ENCODE measurements at regions not wholly inside any gene's neighbourhood (a gene's known extent, or its start where the extent isn't known, plus 50 kb on each side); places are given as distances from the start of the nearest gene placed in this dataset.

DNA sequence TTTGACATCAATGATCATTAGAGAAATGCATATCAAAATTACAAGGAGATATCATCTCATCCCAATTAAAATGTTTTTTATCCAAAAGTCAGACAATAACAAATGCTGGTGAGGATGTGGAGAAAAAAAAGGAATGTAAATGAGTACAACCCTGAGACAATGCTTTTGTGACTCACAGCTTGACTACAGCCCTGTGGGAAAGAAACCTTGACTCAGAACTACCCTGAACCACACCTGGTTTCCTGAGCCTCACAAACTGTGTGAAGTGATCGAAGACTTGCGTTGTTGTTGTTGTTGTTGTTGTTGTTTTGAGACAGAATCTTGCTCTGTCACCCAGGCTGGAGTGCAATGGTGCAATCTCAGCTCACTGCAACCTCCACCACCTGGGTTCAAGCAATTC lies 266.6 kb upstream of the MYT1L start:
- WGBS, result 75% methylated on average over 2 of the region's 2 CpGs
- Histone ChIP-seq H3K9ac (ENCODE audit: low read depth in 1 of 2, low read length in 2 of 2) (no peak overlapping the region), H3K27me3 (ENCODE audit: control insufficient read depth in 4 of 4, insufficient read depth in 4 of 4, low read length in 3 of 4) (no peaks in the 10 kb centered on the region), H3K36me3 (ENCODE audit: control insufficient read depth in 4 of 4, insufficient read depth in 3 of 4, low read depth in 1 of 4, low read length in 3 of 4) (no peaks in the 10 kb centered on the region), H3K4me3 (ENCODE audit: low read depth in 1 of 3, low read length in 3 of 3) (no peak overlapping the region), H3K9me3 (ENCODE audit: control insufficient read depth in 4 of 4, low read length in 3 of 4) (peaks cover 0 to 4% (median 0%) of the 10 kb centered on the region in 4 donors), H3K27ac (ENCODE audit: low read depth in 1 of 2, low read length in 2 of 2) (no peak overlapping the region), H3K4me1 (ENCODE audit: control insufficient read depth in 4 of 4, insufficient read depth in 4 of 4, low read length in 3 of 4) (no peaks in the 10 kb centered on the region)
- TF ChIP-seq RAD21 (IDR thresholded peaks at IDR 0.05) (no peak), TAF1 (conservative IDR thresholded peaks at IDR 0.05) (no peak)
- TF ChIP-seq, protein P1, sequence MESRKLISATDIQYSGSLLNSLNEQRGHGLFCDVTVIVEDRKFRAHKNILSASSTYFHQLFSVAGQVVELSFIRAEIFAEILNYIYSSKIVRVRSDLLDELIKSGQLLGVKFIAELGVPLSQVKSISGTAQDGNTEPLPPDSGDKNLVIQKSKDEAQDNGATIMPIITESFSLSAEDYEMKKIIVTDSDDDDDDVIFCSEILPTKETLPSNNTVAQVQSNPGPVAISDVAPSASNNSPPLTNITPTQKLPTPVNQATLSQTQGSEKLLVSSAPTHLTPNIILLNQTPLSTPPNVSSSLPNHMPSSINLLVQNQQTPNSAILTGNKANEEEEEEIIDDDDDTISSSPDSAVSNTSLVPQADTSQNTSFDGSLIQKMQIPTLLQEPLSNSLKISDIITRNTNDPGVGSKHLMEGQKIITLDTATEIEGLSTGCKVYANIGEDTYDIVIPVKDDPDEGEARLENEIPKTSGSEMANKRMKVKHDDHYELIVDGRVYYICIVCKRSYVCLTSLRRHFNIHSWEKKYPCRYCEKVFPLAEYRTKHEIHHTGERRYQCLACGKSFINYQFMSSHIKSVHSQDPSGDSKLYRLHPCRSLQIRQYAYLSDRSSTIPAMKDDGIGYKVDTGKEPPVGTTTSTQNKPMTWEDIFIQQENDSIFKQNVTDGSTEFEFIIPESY (IDR thresholded peaks at IDR 0.05), result no peak
- DNase-seq (ENCODE audit: low spot score), result no peak

DNA sequence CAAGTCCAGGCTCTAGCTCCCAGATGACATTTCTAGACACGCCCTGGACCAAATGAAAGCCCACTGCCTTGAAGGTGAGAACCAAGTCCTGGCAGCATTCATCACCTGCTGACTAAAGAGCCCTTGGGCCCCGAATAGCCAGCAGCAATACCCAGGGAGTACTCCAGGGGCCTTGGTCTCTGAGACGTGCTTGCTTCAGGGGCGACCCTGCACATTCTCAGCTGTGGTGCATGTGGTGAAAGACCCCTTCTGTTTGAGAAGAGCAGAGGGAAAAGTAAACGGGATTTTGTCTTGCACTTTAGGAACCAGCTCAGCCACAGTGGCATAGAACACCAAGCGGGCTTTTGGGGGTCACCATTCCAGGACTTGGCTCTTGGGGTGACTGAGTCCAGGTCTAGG lies 260.5 kb upstream of the MYT1L start:
- Histone ChIP-seq H3K9me3 (ENCODE audit: control insufficient read depth in 4 of 4, low read length in 3 of 4) (peaks cover 0 to 4% (median 0%) of the 10 kb centered on the region in 4 donors), H3K4me3 (ENCODE audit: low read depth in 1 of 3, low read length in 3 of 3) (no peak overlapping the region), H3K36me3 (ENCODE audit: control insufficient read depth in 4 of 4, insufficient read depth in 3 of 4, low read depth in 1 of 4, low read length in 3 of 4) (no peaks in the 10 kb centered on the region), H3K27ac (ENCODE audit: low read depth in 1 of 2, low read length in 2 of 2) (no peak overlapping the region), H3K27me3 (ENCODE audit: control insufficient read depth in 4 of 4, insufficient read depth in 4 of 4, low read length in 3 of 4) (peaks cover 0 to 3% (median 0%) of the 10 kb centered on the region in 4 donors), H3K9ac (ENCODE audit: low read depth in 1 of 2, low read length in 2 of 2) (no peak overlapping the region), H3K4me1 (ENCODE audit: control insufficient read depth in 4 of 4, insufficient read depth in 4 of 4, low read length in 3 of 4) (no peaks in the 10 kb centered on the region)
- DNase-seq (ENCODE audit: low spot score), result no peak
- TF ChIP-seq, protein P2, sequence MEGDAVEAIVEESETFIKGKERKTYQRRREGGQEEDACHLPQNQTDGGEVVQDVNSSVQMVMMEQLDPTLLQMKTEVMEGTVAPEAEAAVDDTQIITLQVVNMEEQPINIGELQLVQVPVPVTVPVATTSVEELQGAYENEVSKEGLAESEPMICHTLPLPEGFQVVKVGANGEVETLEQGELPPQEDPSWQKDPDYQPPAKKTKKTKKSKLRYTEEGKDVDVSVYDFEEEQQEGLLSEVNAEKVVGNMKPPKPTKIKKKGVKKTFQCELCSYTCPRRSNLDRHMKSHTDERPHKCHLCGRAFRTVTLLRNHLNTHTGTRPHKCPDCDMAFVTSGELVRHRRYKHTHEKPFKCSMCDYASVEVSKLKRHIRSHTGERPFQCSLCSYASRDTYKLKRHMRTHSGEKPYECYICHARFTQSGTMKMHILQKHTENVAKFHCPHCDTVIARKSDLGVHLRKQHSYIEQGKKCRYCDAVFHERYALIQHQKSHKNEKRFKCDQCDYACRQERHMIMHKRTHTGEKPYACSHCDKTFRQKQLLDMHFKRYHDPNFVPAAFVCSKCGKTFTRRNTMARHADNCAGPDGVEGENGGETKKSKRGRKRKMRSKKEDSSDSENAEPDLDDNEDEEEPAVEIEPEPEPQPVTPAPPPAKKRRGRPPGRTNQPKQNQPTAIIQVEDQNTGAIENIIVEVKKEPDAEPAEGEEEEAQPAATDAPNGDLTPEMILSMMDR (IDR thresholded peaks at IDR 0.05; ENCODE audit: low read depth, low read length, missing input control), result no peak
- TF ChIP-seq NR2F2 (IDR thresholded peaks at IDR 0.05), result no peak
- TF ChIP-seq EGR1 (IDR thresholded peaks at IDR 0.05; ENCODE audit: low read depth in 2 of 2), result no peak
- TF ChIP-seq, protein P3, sequence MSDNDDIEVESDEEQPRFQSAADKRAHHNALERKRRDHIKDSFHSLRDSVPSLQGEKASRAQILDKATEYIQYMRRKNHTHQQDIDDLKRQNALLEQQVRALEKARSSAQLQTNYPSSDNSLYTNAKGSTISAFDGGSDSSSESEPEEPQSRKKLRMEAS (IDR thresholded peaks at IDR 0.05), result no peak
- TF ChIP-seq, protein P4, sequence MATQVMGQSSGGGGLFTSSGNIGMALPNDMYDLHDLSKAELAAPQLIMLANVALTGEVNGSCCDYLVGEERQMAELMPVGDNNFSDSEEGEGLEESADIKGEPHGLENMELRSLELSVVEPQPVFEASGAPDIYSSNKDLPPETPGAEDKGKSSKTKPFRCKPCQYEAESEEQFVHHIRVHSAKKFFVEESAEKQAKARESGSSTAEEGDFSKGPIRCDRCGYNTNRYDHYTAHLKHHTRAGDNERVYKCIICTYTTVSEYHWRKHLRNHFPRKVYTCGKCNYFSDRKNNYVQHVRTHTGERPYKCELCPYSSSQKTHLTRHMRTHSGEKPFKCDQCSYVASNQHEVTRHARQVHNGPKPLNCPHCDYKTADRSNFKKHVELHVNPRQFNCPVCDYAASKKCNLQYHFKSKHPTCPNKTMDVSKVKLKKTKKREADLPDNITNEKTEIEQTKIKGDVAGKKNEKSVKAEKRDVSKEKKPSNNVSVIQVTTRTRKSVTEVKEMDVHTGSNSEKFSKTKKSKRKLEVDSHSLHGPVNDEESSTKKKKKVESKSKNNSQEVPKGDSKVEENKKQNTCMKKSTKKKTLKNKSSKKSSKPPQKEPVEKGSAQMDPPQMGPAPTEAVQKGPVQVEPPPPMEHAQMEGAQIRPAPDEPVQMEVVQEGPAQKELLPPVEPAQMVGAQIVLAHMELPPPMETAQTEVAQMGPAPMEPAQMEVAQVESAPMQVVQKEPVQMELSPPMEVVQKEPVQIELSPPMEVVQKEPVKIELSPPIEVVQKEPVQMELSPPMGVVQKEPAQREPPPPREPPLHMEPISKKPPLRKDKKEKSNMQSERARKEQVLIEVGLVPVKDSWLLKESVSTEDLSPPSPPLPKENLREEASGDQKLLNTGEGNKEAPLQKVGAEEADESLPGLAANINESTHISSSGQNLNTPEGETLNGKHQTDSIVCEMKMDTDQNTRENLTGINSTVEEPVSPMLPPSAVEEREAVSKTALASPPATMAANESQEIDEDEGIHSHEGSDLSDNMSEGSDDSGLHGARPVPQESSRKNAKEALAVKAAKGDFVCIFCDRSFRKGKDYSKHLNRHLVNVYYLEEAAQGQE (IDR thresholded peaks at IDR 0.05), result no peak
- no peak for TF ChIP-seq HNF4A (conservative IDR thresholded peaks at IDR 0.05)
- TF ChIP-seq FOXA1 (IDR thresholded peaks at IDR 0.05), result no peak
- TF ChIP-seq HNF4G (IDR thresholded peaks at IDR 0.05), result no peak
- no peak for TF ChIP-seq FOXA2 (IDR thresholded peaks at IDR 0.05)
- no peak for TF ChIP-seq RXRA (IDR thresholded peaks at IDR 0.05)
- no peak for TF ChIP-seq RAD21 (IDR thresholded peaks at IDR 0.05)
- TF ChIP-seq, protein P1 (IDR thresholded peaks at IDR 0.05), result no peak
- no peak for TF ChIP-seq GABPA (IDR thresholded peaks at IDR 0.05 in 1 of 2, conservative IDR thresholded peaks at IDR 0.05 in 1 of 2)
- no peak for TF ChIP-seq JUND (IDR thresholded peaks at IDR 0.05)
- TF ChIP-seq YY1 (IDR thresholded peaks at IDR 0.05), result no peak
- no peak for TF ChIP-seq SP1 (IDR thresholded peaks at IDR 0.05)
- TF ChIP-seq TAF1 (conservative IDR thresholded peaks at IDR 0.05), result no peak
- TF ChIP-seq, protein P5, sequence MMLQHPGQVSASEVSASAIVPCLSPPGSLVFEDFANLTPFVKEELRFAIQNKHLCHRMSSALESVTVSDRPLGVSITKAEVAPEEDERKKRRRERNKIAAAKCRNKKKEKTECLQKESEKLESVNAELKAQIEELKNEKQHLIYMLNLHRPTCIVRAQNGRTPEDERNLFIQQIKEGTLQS (IDR thresholded peaks at IDR 0.05), result no peak
- WGBS, result 63% methylated on average over 6 of the region's 6 CpGs

Measured in liver (tissue), 8 donors.